ENCODE measurements at regions not wholly inside any gene's neighbourhood (a gene's known extent, or its start where the extent isn't known, plus 50 kb on each side); places are given as distances from the start of the nearest gene placed in this dataset.

DNA sequence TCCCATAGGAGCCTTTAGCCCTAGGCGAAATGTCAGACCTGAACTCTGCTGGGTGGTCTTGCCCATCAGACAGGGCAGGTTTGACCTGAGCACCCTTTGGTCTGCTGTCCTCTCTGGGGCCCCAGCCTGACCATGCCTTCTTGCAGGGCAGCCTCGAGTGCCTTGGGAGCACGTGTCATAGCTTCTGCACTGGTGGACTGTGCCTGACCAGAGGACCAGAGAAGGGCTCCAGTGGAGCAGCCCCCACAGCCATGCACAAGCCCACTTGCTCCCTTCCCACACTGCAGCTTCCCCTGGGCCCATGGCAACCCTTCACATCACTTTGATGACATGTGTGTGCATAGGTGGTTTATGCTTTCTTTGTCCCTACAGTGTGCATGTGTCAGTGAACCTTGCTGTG, 394.0 kb downstream of the TEX13C start:
- Mint-ChIP-seq H3K27me3 (no peaks in the 10 kb centered on the region), H3K27ac (no peak overlapping the region), H3K9me3 (no peaks in the 10 kb centered on the region), H3K4me1 (no peaks in the 10 kb centered on the region), H3K36me3 (ENCODE audit: low read depth) (no peaks in the 10 kb centered on the region), H3K4me3 (no peak overlapping the region)
- DNase-seq, result no peak
- ChIA-PET POLR2A (no interaction called here), CTCF (no interaction called here)

DNA sequence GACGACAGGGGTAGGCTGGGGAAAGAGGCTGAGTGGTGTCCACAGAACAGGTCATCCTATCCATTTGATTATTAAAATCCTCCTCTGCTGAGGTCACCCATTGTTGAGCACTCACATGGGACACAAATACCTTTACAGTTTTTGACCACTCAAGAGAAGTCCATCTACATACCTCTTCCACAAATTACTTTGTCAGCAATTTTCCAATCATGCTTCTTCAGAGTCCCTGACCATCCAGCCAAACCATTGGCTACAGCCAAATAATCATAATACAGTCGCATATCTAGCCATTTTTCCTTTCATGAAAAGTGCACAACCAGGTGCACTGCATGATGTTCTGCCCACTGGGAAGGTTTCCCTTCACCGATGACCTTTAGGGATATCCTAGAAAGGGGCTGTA, 407.4 kb downstream of the TEX13C start:
- H3K27me3 Mint-ChIP-seq, result no peaks in the 10 kb centered on the region
- H3K9me3 Mint-ChIP-seq, result no peaks in the 10 kb centered on the region
- ChIA-PET CTCF (no interaction called here), POLR2A (no interaction called here)
- no peak overlapping the region for H3K27ac Mint-ChIP-seq
- no peaks in the 10 kb centered on the region for H3K4me1 Mint-ChIP-seq
- no peak for DNase-seq
- no peaks in the 10 kb centered on the region for H3K36me3 Mint-ChIP-seq (ENCODE audit: low read depth)
- H3K4me3 Mint-ChIP-seq, result no peak overlapping the region

DNA sequence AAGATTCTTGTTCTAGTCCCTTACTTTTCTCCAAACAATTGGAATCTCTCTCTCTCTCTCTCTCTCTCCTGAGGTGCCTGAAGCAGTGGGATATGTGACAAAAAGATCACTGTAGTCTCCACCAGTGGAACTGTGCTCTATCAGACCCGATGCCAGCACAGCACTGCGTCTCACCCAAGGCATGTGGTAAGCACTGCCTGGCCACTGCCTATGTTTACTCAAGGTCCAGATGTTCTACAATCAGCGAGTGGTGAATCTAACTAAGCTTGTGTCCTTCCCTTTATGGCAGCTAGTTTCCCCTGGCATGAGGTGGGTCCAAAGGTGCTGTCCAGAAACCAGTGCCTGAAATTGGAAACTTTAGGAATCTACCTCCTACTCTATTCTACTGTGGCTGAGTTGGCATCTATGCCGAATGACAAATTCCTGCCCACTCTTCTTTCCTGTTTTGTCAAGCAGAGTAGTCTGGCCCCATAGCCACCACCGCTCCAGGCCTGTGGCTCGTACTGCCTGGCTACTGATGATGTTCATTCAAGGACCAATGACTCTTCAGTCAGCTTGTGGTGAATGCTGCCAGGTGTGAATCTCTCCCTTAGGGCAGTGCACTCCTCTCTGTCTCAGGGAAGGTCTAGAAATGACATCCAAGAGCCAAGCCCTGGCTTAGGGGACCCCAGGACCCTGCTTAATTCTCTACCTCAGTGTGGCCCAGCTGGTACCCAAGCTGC, 416.5 kb downstream of the TEX13C start:
- no peak for DNase-seq
- no peaks in the 10 kb centered on the region for H3K9me3 Mint-ChIP-seq
- ChIA-PET CTCF (no interaction called here), POLR2A (no interaction called here)
- H3K4me3 Mint-ChIP-seq, result no peak overlapping the region
- H3K27me3 Mint-ChIP-seq, result no peaks in the 10 kb centered on the region
- no peaks in the 10 kb centered on the region for H3K4me1 Mint-ChIP-seq
- H3K36me3 Mint-ChIP-seq (ENCODE audit: low read depth), result no peaks in the 10 kb centered on the region
- no peak overlapping the region for H3K27ac Mint-ChIP-seq

DNA sequence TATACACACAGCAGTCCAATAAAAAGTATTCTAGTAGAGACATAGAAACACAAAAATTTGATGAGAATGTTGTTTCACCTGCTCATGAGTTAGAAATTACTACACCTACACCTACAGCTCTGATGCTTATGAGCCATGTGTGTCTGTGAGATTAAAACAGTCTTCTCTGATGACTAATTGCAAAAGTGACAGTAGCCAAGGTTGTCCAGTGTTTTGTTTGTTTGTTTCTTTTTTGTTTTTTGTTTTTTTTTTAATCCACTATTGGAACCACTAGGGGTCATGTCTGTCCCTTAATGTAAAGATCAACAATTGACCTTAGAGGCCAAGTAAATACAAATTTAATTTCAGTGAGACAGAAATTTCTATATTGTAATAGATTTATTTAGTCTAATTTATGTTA, 423.1 kb downstream of the TEX13C start:
- no peaks in the 10 kb centered on the region for H3K4me1 Mint-ChIP-seq
- H3K36me3 Mint-ChIP-seq (ENCODE audit: low read depth), result no peaks in the 10 kb centered on the region
- H3K9me3 Mint-ChIP-seq, result no peaks in the 10 kb centered on the region

DNA sequence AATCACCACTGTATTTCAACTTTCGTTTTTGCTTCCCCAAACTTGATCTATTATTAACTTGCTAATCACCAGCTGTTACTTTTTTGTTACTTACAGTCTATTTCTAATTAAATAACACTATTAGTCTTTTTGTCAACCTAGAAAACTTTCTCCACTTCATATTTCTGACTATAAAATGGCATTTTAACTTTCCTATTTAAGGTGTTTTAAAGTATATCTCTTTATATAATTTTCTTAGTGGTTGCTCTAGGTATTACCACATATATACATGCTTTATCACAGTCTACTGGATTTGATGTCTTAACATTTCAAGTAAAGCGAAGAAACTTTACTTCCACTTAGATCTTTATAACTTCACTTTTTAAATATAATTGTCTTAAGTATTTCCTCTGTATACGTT, 421.2 kb downstream of the DCAF12L2 start:
- no peaks in the 10 kb centered on the region for H3K27me3 Mint-ChIP-seq
- CTCF ChIA-PET, result no interaction called here
- no peaks in the 10 kb centered on the region for H3K4me1 Mint-ChIP-seq
- H3K4me3 Mint-ChIP-seq, result no peak overlapping the region
- no peaks in the 10 kb centered on the region for H3K36me3 Mint-ChIP-seq (ENCODE audit: low read depth)
- H3K9me3 Mint-ChIP-seq, result no peaks in the 10 kb centered on the region
- POLR2A ChIA-PET, result no interaction called here
- no peak for DNase-seq
- H3K27ac Mint-ChIP-seq, result no peak overlapping the region

More for the DNA sequence above, 423.1 kb downstream of the TEX13C start:
- no peak overlapping the region for H3K27ac Mint-ChIP-seq
- no peak overlapping the region for H3K4me3 Mint-ChIP-seq
- H3K27me3 Mint-ChIP-seq, result no peaks in the 10 kb centered on the region
- CTCF ChIA-PET, result no interaction called here
- POLR2A ChIA-PET, result no interaction called here
- no peak for DNase-seq

DNA sequence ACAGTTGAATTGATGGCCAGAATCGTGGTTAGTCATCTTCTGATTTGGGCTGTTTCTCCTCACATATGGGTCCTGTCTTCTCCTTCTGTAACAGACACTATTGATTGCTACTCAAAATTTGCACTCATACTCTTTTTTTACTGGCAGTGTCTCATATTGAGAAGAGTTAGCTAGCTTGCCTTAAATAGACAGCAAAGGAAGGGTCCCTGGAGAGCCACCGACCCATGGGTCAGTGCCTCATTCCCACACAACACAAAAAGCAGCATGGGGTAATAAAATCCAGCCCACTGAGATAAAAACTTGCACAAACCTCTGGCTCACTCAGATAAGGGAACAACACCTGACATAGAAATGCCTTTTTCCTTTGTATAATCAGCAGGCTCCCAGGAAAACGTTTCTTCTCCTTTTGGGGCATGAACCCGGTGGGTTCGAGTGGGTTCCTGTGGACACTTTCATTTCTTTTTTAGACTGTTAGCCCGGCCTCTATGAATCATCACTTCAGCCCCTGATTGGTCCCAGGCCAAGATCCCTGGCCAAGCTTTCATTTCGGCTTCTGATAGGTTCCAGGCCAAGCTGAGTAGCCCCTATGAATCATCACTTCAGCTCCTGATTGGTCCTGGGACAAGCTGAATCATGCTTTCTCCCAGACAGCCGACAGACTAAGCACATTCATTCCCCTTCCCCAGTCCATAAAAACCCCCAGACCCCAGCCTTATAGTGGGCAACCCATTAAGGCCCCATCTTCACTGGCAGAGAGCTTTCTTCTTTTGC, 408.1 kb downstream of the DCAF12L2 start:
- POLR2A ChIA-PET, result no interaction called here
- Mint-ChIP-seq H3K36me3 (ENCODE audit: low read depth) (no peaks in the 10 kb centered on the region), H3K4me3 (no peak overlapping the region), H3K4me1 (no peaks in the 10 kb centered on the region), H3K9me3 (peaks cover 2% of the 10 kb centered on the region), H3K27ac (no peak overlapping the region), H3K27me3 (no peaks in the 10 kb centered on the region)
- CTCF ChIA-PET, result no interaction called here
- no peak for DNase-seq

GRCh38 chrX:125758819-125759218, 407.3 kb downstream of the DCAF12L2 start:
- no peaks in the 10 kb centered on the region for H3K27me3 Mint-ChIP-seq
- H3K27ac Mint-ChIP-seq, result no peak overlapping the region
- ChIA-PET POLR2A (no interaction called here), CTCF (no interaction called here)
- H3K9me3 Mint-ChIP-seq, result peaks cover 2% of the 10 kb centered on the region
- H3K4me3 Mint-ChIP-seq, result no peak overlapping the region
- H3K4me1 Mint-ChIP-seq, result no peaks in the 10 kb centered on the region
- H3K36me3 Mint-ChIP-seq (ENCODE audit: low read depth), result no peaks in the 10 kb centered on the region
- DNase-seq, result no peak

- no peaks in the 10 kb centered on the region for H3K36me3 Mint-ChIP-seq (ENCODE audit: low read depth)
- H3K4me3 Mint-ChIP-seq, result no peak overlapping the region
- ChIA-PET CTCF (no interaction called here), POLR2A (no interaction called here)
- no peaks in the 10 kb centered on the region for H3K27me3 Mint-ChIP-seq
- peaks cover 2% of the 10 kb centered on the region for H3K9me3 Mint-ChIP-seq
- no peaks in the 10 kb centered on the region for H3K4me1 Mint-ChIP-seq
- DNase-seq, result no peak
- no peak overlapping the region for H3K27ac Mint-ChIP-seq
Measured at GRCh38 chrX:125762954-125763353, 403.1 kb downstream of the DCAF12L2 start.

DNA sequence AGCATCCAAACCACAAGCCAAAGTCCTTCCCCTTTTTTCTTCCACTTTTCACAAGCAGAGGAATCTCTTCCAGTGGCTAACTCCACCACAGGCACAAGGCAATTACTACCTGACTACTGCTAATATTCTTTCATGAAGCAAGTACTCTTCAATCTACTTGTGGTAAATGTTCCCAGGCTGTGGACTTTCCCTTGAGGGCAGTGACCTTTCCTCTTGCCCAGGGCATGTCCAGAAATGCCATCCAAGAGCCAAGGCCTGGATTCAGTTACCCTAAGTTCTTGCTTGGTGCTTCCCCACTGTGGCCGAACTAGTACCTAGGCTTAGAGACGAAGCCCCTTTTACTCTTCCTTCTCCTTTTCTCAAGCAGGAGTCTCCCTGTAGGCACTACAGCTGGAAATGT, 400.7 kb downstream of the DCAF12L2 start:
- no peaks in the 10 kb centered on the region for H3K36me3 Mint-ChIP-seq (ENCODE audit: low read depth)
- H3K9me3 Mint-ChIP-seq, result no peaks in the 10 kb centered on the region
- no peak overlapping the region for H3K4me3 Mint-ChIP-seq
- H3K27ac Mint-ChIP-seq, result no peak overlapping the region
- H3K4me1 Mint-ChIP-seq, result no peaks in the 10 kb centered on the region
- H3K27me3 Mint-ChIP-seq, result no peaks in the 10 kb centered on the region
- POLR2A ChIA-PET, result no interaction called here
- CTCF ChIA-PET, result no interaction called here
- no peak for DNase-seq

GRCh38 chrX:125769628-125770027, 396.5 kb downstream of the DCAF12L2 start:
- no peaks in the 10 kb centered on the region for H3K9me3 Mint-ChIP-seq
- H3K27ac Mint-ChIP-seq, result no peak overlapping the region
- H3K36me3 Mint-ChIP-seq (ENCODE audit: low read depth), result no peaks in the 10 kb centered on the region
- CTCF ChIA-PET, result no interaction called here
- no peaks in the 10 kb centered on the region for H3K4me1 Mint-ChIP-seq
- POLR2A ChIA-PET, result no interaction called here
- no peak for DNase-seq
- no peaks in the 10 kb centered on the region for H3K27me3 Mint-ChIP-seq
- no peak overlapping the region for H3K4me3 Mint-ChIP-seq

GRCh38 chrX:125778261-125778660, 387.8 kb downstream of the DCAF12L2 start:
- no peak overlapping the region for H3K4me3 Mint-ChIP-seq
- no peak for DNase-seq
- H3K27me3 Mint-ChIP-seq, result no peaks in the 10 kb centered on the region
- no peaks in the 10 kb centered on the region for H3K9me3 Mint-ChIP-seq
- CTCF ChIA-PET, result no interaction called here
- H3K36me3 Mint-ChIP-seq (ENCODE audit: low read depth), result no peaks in the 10 kb centered on the region
- no peak overlapping the region for H3K27ac Mint-ChIP-seq
- no peaks in the 10 kb centered on the region for H3K4me1 Mint-ChIP-seq
- POLR2A ChIA-PET, result no interaction called here

GRCh38 chrX:125782184-125782583, 383.9 kb downstream of the DCAF12L2 start:
- H3K36me3 Mint-ChIP-seq (ENCODE audit: low read depth), result no peaks in the 10 kb centered on the region
- POLR2A ChIA-PET, result no interaction called here
- no peaks in the 10 kb centered on the region for H3K4me1 Mint-ChIP-seq
- no peak overlapping the region for H3K27ac Mint-ChIP-seq
- no peaks in the 10 kb centered on the region for H3K27me3 Mint-ChIP-seq
- no peak for DNase-seq
- no peaks in the 10 kb centered on the region for H3K9me3 Mint-ChIP-seq
- CTCF ChIA-PET, result no interaction called here
- H3K4me3 Mint-ChIP-seq, result no peak overlapping the region

DNA sequence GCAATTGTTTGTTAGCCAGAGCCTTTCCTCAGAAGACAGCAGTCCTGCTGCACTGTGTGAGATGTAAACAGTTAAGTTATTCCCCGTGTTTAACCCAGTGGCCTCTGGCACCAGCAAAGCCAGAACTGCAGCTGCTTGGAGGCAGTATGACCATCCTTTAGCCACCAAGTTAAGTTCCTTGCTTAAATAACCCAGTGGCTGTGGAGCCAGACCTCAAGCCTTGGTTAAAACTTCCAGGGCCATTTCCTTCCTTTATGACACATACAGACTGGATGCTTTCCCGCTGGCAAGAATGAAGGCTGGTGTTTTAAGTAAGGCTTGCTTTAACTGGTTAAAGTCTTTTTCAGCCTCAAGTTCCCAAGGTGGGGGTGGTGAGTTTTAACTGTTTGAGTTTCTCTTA, 379.8 kb downstream of the DCAF12L2 start:
- no peak for DNase-seq
- Mint-ChIP-seq H3K9me3 (no peaks in the 10 kb centered on the region), H3K4me1 (no peaks in the 10 kb centered on the region), H3K27me3 (no peaks in the 10 kb centered on the region), H3K4me3 (no peak overlapping the region), H3K27ac (no peak overlapping the region), H3K36me3 (ENCODE audit: low read depth) (no peaks in the 10 kb centered on the region)
- ChIA-PET CTCF (no interaction called here), POLR2A (no interaction called here)

DNA sequence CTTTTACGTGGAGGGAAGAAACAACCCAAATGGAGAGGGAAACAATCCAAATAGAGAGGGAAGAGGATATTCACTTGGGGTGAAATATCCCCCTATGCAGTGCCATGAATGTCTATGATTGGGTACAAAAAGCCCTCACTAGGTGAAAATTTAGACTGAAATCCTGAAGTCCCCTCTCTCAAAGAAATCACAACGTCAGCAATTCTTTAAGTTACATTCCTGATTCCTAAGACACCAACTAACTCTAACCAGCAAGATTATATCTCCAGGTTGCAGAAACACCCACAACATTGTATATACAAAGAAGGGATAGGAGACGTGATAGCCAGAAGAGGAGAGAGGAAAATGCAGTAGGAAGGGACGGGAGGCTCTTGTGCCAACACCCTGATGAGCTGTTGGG, 374.3 kb downstream of the DCAF12L2 start:
- H3K27ac Mint-ChIP-seq, result no peak overlapping the region
- POLR2A ChIA-PET, result no interaction called here
- H3K9me3 Mint-ChIP-seq, result no peaks in the 10 kb centered on the region
- no peaks in the 10 kb centered on the region for H3K4me1 Mint-ChIP-seq
- no peaks in the 10 kb centered on the region for H3K36me3 Mint-ChIP-seq (ENCODE audit: low read depth)
- CTCF ChIA-PET, result no interaction called here
- no peak overlapping the region for H3K4me3 Mint-ChIP-seq
- H3K27me3 Mint-ChIP-seq, result no peaks in the 10 kb centered on the region
- DNase-seq, result no peak
